MG63 (cell line): ENCODE measurements at regions not wholly inside any gene's neighbourhood (a gene's known extent, or its start where the extent isn't known, plus 50 kb on each side); places are given as distances from the start of the nearest gene placed in this dataset.

Experiments used
- DNase-seq: peaks from one replicate; pipeline ENCODE4 v3.0.0-alpha.2; 2020
- H3K27me3 ChIP-seq: fragments of 250-450 bp; sonication (Bioruptor Pico); 2 replicates; pipeline ENCODE4 v1.5.1; 2020; ENCODE audit warnings: mild to moderate bottlenecking, moderate library complexity
- H3K36me3 ChIP-seq: fragments of 250-450 bp; sonication (Bioruptor Pico); 2 replicates; pipeline ENCODE4 v1.5.1; 2020; ENCODE audit warnings: mild to moderate bottlenecking, moderate library complexity
- H3K4me3 ChIP-seq: fragments of 250-450 bp; sonication (Bioruptor Pico); 2 replicates; pipeline ENCODE4 v1.5.1; 2020; ENCODE audit warnings: mild to moderate bottlenecking, moderate library complexity
- H3K9me3 ChIP-seq: fragments of 250-450 bp; sonication (Bioruptor Pico); 2 replicates; pipeline ENCODE4 v1.5.1; 2020; ENCODE audit warnings: mild to moderate bottlenecking, moderate library complexity

- no peaks in the 10 kb centered on the region for H3K27me3 ChIP-seq
- no peaks in the 10 kb centered on the region for H3K9me3 ChIP-seq
- no peaks in the 10 kb centered on the region for H3K36me3 ChIP-seq
- no peak overlapping the region for H3K4me3 ChIP-seq
- DNase-seq: no peak
Measured at GRCh38 chr12:33323823-33324222, 115.8 kb downstream of the SYT10 start.

- peak; percentile 7 for DNase-seq
Measured at GRCh38 chr12:33322519-33322918, 117.1 kb downstream of the SYT10 start.

GRCh38 chr12:33317746-33318145 lies 121.9 kb downstream of the SYT10 start:
- no peak for DNase-seq
- H3K36me3 ChIP-seq: no peaks in the 10 kb centered on the region
- no peaks in the 10 kb centered on the region for H3K27me3 ChIP-seq
- H3K9me3 ChIP-seq: no peaks in the 10 kb centered on the region
- H3K4me3 ChIP-seq: no peak overlapping the region

More at GRCh38 chr12:33322519-33322918, 117.1 kb downstream of the SYT10 start:
- H3K36me3 ChIP-seq: no peaks in the 10 kb centered on the region
- H3K27me3 ChIP-seq: no peaks in the 10 kb centered on the region
- no peak overlapping the region for H3K4me3 ChIP-seq
- H3K9me3 ChIP-seq: no peaks in the 10 kb centered on the region

DNA sequence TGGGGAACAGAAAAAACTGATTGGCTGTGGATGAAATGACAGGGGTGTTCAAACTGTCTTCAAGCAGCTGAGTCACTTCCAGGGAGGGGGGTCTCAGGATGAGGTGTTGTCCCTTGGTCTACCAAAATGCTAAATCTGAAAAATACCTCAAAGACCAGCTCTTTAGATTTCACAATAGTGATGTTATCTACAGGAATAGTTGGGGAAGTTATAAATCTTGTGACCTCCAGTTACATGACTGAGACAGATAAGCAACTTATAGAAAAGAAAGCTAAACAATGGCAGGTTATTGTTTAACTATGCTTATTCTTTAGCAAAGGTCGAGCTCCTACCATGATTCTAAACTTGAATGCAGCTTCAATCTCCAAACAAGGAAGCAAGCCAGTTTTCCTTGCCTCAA lies 125.4 kb downstream of the SYT10 start:
- H3K9me3 ChIP-seq: no peaks in the 10 kb centered on the region
- H3K36me3 ChIP-seq: no peaks in the 10 kb centered on the region
- no peak overlapping the region for H3K4me3 ChIP-seq
- no peak for DNase-seq
- H3K27me3 ChIP-seq: no peaks in the 10 kb centered on the region

DNA sequence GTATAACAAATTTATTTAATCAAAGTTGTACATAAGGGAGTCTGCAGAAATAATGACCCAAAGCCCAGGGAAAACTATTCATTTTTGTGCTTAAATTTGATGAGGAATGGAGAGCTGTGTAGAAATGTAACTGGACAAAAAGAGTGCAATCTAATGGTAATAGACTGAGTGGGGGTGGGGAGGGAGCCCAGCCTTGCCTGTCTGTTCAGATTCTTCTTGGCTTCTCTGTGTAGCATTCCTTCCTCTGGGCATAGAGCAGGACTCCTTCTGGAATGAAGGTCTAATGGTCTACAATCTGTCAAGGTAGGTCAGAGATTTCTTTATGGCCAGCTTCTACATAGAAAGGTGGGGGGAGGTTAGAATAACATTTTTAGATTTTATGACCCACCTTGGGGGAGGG lies 126.1 kb downstream of the SYT10 start:
- DNase-seq: no peak
- Histone ChIP-seq H3K27me3 (no peaks in the 10 kb centered on the region), H3K36me3 (no peaks in the 10 kb centered on the region), H3K4me3 (no peak overlapping the region), H3K9me3 (no peaks in the 10 kb centered on the region)

GRCh38 chr12:33310471-33310870 lies 129.1 kb downstream of the SYT10 start:
- no peak for DNase-seq
- Histone ChIP-seq H3K27me3 (no peaks in the 10 kb centered on the region), H3K36me3 (no peaks in the 10 kb centered on the region), H3K9me3 (no peaks in the 10 kb centered on the region), H3K4me3 (no peak overlapping the region)

- no peak overlapping the region for H3K4me3 ChIP-seq
- no peaks in the 10 kb centered on the region for H3K9me3 ChIP-seq
Measured at GRCh38 chr12:33304176-33304575, 135.4 kb downstream of the SYT10 start.

GRCh38 chr12:33296529-33296928 lies 143.1 kb downstream of the SYT10 start:
- H3K4me3 ChIP-seq: no peak overlapping the region
- no peaks in the 10 kb centered on the region for H3K27me3 ChIP-seq
- H3K36me3 ChIP-seq: no peaks in the 10 kb centered on the region
- DNase-seq: no peak
- H3K9me3 ChIP-seq: 0 out of 2 replicates have a peak, but pooled peaks cover 3% of the 10 kb centered on the region

More at GRCh38 chr12:33304176-33304575, 135.4 kb downstream of the SYT10 start:
- DNase-seq: no peak
- H3K36me3 ChIP-seq: no peaks in the 10 kb centered on the region
- H3K27me3 ChIP-seq: no peaks in the 10 kb centered on the region

GRCh38 chr12:33290703-33291102 lies 148.9 kb downstream of the SYT10 start:
- DNase-seq: no peak
- no peaks in the 10 kb centered on the region for H3K27me3 ChIP-seq
- no peaks in the 10 kb centered on the region for H3K9me3 ChIP-seq
- no peaks in the 10 kb centered on the region for H3K36me3 ChIP-seq
- H3K4me3 ChIP-seq: no peak overlapping the region

DNA sequence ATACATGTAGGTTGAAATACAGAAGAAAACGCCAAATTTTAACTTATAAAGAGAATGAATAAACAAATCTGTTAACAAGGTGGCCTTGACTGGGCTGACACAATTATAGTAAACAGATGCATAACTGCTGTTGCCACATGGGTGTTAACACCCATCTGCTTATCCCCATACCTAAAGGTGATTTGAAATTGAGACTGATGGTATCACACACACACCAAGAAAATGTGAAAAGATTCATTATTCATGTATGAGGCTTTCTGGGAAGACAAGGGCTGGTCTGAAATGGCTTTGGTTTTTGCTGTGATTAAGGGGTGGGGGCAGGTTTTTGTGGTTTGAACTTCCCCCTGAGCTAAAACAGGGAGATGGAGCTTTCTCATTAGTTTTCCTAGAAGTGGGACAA lies 156.6 kb downstream of the SYT10 start:
- Histone ChIP-seq H3K27me3 (no peaks in the 10 kb centered on the region), H3K36me3 (no peaks in the 10 kb centered on the region), H3K4me3 (no peak overlapping the region), H3K9me3 (no peaks in the 10 kb centered on the region)
- DNase-seq: no peak

GRCh38 chr12:33277376-33277775 lies 162.2 kb downstream of the SYT10 start:
- H3K36me3 ChIP-seq: no peaks in the 10 kb centered on the region
- H3K9me3 ChIP-seq: no peaks in the 10 kb centered on the region; the same call in 1 of the 2 replicates
- no peaks in the 10 kb centered on the region for H3K27me3 ChIP-seq
- H3K4me3 ChIP-seq: no peak overlapping the region
- DNase-seq: no peak

DNA sequence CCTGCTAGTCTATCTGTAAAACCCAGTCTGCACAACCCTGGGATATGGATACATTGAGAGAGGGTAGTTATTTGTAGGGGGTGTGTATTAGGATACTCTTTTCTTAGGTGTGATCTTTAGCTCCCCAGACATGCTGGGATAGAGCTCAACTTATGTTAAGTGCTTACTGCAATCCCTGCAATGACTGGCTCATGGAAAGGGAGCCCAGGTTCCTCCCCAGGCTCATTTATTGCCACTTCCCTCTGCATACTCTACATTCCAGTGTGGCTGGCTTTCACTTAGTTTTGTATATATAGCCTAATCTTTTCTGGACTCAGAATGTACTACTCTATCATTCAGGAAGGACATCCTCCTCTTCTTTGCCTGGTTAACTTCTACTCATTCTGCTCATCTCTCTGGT lies 172.0 kb downstream of the SYT10 start:
- DNase-seq: no peak
- Histone ChIP-seq H3K4me3 (no peak overlapping the region), H3K9me3 (no peaks in the 10 kb centered on the region), H3K27me3 (no peaks in the 10 kb centered on the region), H3K36me3 (no peaks in the 10 kb centered on the region)

- H3K4me3 ChIP-seq: no peak overlapping the region
- H3K36me3 ChIP-seq: no peaks in the 10 kb centered on the region
- H3K9me3 ChIP-seq: no peaks in the 10 kb centered on the region
- no peak for DNase-seq
- H3K27me3 ChIP-seq: no peaks in the 10 kb centered on the region
Measured at GRCh38 chr12:33265900-33266299, 173.7 kb downstream of the SYT10 start.

GRCh38 chr12:33265033-33265731 lies 174.4 kb downstream of the SYT10 start:
- Histone ChIP-seq H3K4me3 (no peak overlapping the region), H3K9me3 (no peaks in the 10 kb centered on the region), H3K27me3 (no peaks in the 10 kb centered on the region), H3K36me3 (no peaks in the 10 kb centered on the region)
- DNase-seq: no peak

- DNase-seq: no peak
- no peaks in the 10 kb centered on the region for H3K27me3 ChIP-seq
Measured at GRCh38 chr12:33253178-33253577, 186.4 kb downstream of the SYT10 start.

DNA sequence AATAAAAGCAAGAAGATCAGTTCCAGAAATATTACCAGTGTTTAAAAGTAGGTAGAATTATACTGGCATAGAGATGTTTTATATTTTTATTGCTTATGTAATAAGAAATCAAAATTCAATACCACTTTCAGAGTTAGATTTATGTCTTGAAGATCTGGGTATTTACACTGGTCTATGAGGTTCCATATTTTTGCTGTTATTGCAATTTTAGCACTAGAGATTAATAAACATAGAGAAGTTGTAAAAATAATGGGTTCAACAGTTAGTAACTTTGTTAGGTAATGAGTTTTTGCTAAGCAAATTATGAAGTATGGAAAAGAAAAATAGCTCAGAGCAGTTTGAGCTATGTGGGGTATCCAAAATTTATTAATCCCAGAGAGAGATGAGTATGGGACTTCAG lies 188.1 kb downstream of the SYT10 start:
- DNase-seq: no peak
- Histone ChIP-seq H3K27me3 (no peaks in the 10 kb centered on the region), H3K4me3 (no peak overlapping the region), H3K9me3 (no peaks in the 10 kb centered on the region), H3K36me3 (no peaks in the 10 kb centered on the region)

More at GRCh38 chr12:33253178-33253577, 186.4 kb downstream of the SYT10 start:
- Histone ChIP-seq H3K36me3 (no peaks in the 10 kb centered on the region), H3K4me3 (no peak overlapping the region), H3K9me3 (no peaks in the 10 kb centered on the region)

GRCh38 chr12:33248364-33248763 lies 191.3 kb downstream of the SYT10 start:
- no peak overlapping the region for H3K4me3 ChIP-seq
- H3K27me3 ChIP-seq: no peaks in the 10 kb centered on the region
- H3K9me3 ChIP-seq: peaks cover 3% of the 10 kb centered on the region; the same call in 1 of the 2 replicates
- no peaks in the 10 kb centered on the region for H3K36me3 ChIP-seq
- DNase-seq: no peak

- Histone ChIP-seq H3K27me3 (no peaks in the 10 kb centered on the region), H3K4me3 (no peak overlapping the region)
- DNase-seq: no peak
Measured at GRCh38 chr12:33247625-33248024, 192.0 kb downstream of the SYT10 start.

More at GRCh38 chr12:33247625-33248024, 192.0 kb downstream of the SYT10 start:
- H3K9me3 ChIP-seq: peaks cover 3% of the 10 kb centered on the region; the same call in 1 of the 2 replicates
- H3K36me3 ChIP-seq: no peaks in the 10 kb centered on the region
